GM12874 (cell line): ENCODE measurements at regions not wholly inside any gene's neighbourhood (a gene's known extent, or its start where the extent isn't known, plus 50 kb on each side); places are given as distances from the start of the nearest gene placed in this dataset.
A peak's percentile ranks its signal among the peaks of the same experiment; 100 is the strongest.

Experiments
- TF ChIP-seq, protein P1 (sequence below): IDR thresholded peaks from 2 replicates; pipeline ENCODE4 v1.5.1; 2011; ENCODE audit warnings: low read depth, mild to moderate bottlenecking, control low read depth, low read length, moderate library complexity; ENCODE audit not compliant: insufficient read depth

- TF ChIP-seq, protein P1, sequence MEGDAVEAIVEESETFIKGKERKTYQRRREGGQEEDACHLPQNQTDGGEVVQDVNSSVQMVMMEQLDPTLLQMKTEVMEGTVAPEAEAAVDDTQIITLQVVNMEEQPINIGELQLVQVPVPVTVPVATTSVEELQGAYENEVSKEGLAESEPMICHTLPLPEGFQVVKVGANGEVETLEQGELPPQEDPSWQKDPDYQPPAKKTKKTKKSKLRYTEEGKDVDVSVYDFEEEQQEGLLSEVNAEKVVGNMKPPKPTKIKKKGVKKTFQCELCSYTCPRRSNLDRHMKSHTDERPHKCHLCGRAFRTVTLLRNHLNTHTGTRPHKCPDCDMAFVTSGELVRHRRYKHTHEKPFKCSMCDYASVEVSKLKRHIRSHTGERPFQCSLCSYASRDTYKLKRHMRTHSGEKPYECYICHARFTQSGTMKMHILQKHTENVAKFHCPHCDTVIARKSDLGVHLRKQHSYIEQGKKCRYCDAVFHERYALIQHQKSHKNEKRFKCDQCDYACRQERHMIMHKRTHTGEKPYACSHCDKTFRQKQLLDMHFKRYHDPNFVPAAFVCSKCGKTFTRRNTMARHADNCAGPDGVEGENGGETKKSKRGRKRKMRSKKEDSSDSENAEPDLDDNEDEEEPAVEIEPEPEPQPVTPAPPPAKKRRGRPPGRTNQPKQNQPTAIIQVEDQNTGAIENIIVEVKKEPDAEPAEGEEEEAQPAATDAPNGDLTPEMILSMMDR = no peak
Measured at GRCh38 chr6:155548576-155548975, 92.9 kb upstream of the NOX3 start.

GRCh38 chr6:155544677-155545076 is 89.0 kb upstream of the NOX3 start:
- TF ChIP-seq, protein P1 = no peak

- TF ChIP-seq, protein P1 = no peak
Measured at GRCh38 chr6:155543166-155543847, 87.7 kb upstream of the NOX3 start.

DNA sequence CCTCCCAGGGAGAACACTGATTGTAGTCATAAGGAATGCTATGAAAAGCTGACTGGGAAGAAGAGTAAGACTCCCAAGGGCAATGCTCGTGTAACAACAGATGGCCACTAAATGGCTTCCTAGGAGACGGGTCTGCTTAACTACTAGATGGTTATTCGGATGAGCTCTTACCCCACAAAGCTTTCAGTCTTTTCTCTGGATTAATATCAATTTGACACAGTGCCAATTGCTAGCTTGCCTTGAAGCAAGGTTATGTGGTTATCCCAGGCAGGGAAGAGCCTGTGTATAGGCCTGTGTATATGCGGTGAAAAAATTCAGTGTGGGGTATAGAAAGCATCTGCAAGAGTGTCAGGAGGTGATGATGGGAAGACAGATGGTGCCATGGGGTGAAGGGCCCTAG is 86.4 kb upstream of the NOX3 start:
- TF ChIP-seq, protein P1 = no peak

DNA sequence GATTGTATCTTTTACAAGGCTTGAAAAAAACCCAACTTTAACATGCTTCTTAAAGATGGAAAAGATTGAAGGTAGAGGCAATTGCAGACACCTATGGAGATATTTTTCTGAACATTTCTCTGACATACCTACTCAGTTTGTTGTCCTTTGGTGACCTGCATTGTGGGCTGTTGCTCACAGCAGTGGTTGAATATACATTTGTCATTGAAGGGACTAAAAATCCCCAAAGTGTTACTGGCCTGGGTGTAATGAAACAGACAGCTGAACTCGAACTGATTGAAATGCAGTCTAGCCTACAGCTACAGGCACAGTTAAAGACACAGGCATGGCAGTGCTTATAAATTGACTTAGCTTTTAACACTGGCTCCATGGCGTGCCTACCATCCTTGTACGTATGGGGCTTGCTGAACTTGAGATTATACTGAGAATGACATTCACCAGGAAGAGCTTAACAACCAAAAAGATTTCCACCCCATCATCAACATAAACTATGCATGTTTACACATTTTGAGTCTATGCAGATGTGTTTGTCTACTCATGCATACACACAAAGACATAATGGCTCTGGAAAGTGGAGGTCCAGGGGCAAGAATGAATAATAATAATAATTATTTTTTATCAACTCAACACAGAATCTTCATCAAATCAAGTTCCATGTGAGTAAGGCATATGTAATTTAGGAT is 83.2 kb upstream of the NOX3 start:
- TF ChIP-seq, protein P1 = no peak

- TF ChIP-seq, protein P1 = no peak
Measured at GRCh38 chr6:155534678-155535077, 79.0 kb upstream of the NOX3 start.

DNA sequence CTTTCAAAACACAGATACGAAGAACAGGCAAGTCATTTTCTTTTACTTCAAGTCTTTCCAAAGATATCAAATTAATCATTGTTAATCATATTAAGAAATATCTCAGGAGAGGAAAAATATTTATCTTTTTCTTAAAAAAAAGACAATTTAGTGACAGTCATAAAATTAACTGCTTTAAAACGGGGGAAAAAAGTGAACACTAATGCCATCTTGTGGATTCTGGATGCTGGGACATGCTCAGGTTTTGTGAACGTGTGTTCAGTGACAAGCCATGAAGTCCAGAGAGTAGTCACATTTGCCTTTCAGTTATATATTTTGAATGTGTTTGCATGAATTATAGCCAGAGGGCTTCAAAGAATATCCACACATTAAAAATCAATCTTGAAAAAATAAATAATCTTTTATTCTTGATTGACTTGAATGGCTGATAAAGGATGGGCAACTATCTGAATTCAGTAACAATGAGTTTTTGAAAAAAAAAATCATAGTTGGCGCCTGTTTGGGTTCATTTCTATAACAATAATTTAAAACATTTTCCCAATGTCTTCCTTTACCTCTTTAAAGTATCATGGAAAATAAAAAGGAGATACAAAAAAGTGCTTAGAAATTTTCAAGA is 74.7 kb upstream of the NOX3 start:
- TF ChIP-seq, protein P1 = peak; percentile 61
